NCI-H2171 (cell line): ENCODE measurements at regions not wholly inside any gene's neighbourhood (a gene's known extent, or its start where the extent isn't known, plus 50 kb on each side); places are given as distances from the start of the nearest gene placed in this dataset.

Source experiments
- DNase-seq: peaks from one replicate; lab custom pipeline; 2025; lab: John Stamatoyannopoulos, UW

DNA sequence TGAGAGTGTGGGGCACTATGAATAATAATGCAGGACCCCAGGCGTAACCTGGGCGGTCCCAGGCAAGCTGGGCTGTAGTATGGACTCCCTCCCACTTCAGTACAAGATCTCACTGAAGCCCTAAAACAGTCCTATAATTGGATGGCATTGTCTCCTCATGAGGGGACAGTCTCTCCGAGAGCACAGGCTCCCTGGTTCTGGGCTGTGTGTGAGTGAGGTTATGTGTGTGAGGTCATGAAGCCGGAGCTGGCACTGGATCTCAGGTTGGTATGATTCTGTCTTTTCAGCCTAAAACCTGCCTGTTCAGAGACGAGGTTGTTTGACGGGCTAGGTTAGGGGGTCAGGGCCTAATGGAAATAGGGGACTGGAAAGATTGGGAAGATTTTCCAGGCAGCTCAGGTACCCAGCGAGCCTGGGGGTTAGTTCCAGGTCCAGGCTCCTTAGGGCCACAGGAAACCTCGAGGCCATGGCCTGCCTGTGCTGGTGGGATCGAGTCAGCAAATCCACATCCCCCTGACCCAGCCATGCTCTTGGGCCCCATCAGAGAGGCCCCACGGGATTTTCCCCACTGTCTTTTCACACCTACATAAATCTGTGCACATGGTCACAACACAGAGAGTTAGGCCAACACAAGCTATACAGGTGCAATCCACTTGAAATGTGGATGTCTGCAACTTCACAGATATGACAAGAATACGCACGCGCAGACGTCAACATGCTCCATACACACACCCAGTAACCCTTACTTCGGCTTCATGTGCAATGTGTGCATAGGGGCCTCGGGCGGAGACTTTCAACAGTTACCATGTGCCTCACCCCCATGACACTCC is 94.8 kb downstream of the INHBB start:
- DNase-seq = no peak

GRCh38 chr2:120441351-120441700 is 95.4 kb downstream of the INHBB start:
- no peak for DNase-seq

- DNase-seq = peak; percentile 54
These were observed 96.0 kb downstream of the INHBB start for GRCh38 chr2:120441744-120442471.

DNA sequence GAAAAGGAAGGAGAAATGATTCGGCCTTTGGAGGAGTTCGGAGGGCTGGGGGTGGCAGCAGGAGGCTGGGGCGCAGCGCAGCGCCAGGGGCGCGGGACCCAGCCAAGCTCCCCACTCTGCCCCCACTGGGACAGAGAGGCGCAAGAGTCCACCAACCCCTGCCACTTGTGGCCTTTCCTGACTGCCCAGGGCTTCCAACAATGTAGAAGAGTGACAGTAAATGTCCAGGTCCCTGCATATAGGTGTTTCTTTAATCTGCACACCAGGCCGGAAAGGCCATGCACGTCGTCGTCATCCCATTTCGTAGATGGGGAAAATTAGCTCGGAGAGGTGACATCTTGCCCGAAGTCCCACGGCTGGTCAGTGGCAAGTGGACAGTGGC is 96.6 kb downstream of the INHBB start:
- no peak for DNase-seq

DNA sequence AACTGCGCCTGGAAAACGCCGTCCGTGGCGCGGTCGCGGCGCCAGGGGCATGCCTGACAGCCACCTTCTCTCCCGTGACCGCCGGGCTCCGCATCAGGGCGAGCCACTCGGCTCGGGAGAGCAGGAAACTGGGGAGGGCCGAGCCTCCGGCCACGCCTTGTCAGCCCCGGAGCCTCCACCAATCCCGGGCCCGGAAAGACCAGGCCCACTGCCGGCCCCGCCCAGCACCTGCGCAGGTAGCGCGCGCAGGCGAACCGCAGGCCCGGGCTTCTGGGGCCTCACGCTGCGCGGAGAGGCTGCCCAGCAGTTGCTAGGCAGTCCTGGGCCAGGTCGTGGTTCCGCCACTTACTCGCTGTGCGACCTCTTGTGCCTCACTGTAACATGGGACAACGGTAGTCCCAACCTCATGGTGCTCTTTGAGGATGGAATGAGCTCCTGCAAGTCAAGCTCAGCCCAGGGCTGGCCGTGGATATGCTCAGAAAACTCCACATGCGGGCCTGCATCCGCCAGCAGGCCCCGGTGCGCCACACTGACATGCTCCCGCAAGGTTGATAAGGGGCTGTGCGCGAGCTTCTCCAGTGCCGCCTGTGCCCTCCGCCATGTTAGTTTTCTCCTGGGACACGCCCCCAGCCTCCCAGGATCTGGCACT is 97.1 kb downstream of the INHBB start:
- no peak for DNase-seq

- no peak for DNase-seq
These were observed 98.0 kb downstream of the INHBB start for GRCh38 chr2:120443946-120444345.

GRCh38 chr2:120444691-120445240 is 98.8 kb downstream of the INHBB start:
- DNase-seq = no peak

DNA sequence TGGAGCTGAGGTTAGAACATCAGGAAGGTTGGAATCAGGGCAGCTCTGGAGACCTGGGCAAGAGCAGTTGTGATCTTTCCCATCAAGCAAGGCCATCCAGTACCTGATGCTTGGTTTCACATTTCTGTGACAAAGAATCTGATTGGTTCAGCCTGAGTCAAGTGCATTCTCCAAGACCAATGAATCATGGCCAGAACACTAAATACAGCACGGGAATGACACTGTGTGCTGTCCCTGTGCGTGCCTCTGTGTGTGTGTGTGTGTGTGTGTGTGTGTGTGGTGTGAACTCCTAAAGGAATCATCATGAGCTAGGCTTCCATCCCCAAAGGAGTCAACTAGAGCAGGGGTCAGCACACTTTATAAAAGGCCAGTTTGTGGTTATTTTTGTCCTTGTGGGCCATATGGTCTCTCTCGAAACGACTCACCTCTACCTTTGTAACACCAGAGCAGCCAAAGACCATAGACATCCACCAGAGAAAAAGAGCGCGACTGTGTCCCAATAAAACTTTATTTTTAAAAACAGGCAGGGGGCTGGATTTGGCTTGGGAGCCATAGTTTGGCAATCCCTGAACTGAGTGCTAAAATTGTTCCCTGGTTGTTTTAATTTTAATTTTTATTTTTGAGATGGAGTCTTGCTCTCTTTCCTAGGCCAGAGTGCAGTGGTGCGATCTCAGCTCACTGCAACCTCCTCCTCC is 99.7 kb downstream of the INHBB start:
- no peak for DNase-seq

- no peak for DNase-seq
These were observed 100.5 kb downstream of the INHBB start for GRCh38 chr2:120446236-120447126.

DNA sequence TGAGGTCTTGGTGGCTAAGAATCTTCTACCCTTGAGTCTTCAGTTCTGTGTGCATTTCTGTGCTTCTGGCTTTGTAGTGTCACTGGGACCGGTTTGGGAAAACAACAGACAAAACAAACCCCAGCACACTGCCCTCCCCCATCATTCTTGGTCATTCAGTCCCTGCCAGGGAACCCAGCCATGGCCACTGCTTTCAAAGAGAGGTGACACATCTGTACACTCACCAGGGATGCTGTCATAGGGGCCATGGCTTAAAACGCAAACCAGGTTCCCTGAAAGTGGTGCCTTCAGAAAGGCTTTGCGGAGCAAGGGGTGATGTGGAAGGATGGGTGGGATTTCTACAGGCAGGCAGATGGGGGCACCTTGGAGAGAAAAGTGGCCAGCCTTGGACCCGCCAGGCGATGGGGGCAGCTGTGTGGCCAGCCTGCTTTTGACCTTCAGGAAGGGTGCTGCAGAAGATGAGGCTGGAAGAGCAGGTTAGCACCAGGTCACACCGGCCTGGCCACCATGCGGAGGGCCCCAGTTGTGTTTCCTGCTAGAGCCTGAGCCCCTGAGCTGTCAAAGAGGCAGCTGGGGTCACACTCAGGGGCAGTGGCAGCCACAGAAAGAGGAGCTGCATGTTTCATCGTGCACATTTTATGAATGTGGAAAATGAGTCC is 101.3 kb downstream of the INHBB start:
- no peak for DNase-seq

DNA sequence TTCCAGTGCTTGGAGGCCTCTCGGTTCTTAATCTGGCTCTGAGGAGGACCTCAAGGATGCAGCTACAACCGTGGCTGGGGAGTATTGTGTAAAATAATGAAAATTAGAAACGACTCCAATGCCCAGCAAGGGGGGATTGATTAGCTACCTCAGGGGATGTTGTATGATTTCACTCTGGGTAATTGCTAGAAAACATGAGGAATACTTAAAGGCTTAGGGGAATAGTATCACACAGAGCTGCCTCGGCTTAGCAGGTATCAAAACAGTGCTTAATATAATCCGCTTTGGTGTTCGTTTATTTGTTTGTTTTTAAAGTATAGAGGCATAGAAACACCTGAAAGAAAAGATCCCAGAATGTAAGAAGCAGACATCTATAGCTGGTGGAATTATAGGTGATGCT is 102.5 kb downstream of the INHBB start:
- DNase-seq = no peak

DNA sequence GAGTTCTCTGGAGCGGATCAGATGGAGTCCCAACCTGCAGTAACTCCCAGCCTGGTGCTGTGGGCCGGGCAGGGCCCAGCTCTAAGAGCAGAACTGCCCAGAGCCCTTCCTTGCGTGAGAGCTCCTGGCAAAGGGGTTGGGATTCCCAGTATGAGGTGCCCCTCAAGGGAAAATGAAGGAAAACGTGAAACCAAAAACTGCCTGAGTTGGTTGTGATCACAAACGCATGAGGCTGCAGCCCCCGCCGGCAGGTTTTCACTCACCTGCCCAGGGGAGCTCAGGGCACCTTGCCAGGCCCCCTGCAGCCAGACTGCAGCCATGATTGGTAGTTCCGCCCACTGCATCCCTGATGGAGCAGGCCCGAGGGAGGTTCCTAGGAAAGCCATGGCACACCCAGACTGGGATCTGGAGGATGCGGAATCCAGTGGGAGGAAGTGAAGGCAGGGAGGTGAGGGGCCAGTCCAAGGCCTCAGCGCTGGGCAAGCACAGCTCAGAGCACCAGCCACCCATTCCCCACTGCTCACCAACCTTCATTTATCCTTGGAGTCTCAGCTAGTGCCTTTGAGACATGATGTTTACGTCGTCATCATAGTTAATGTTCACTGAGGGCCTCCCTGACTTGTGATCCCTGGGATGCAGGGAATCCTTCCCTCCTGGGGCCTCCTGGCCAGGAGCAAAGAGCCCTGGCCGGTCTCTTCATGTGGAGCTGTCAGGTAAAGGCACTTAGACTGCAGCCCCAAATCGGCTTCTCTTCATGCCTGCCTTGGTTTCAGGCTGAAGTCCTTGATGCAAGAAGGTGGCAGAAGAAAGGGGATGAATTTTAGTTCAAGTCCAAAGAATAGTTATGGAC is 103.2 kb downstream of the INHBB start:
- DNase-seq = peak; percentile 24

DNA sequence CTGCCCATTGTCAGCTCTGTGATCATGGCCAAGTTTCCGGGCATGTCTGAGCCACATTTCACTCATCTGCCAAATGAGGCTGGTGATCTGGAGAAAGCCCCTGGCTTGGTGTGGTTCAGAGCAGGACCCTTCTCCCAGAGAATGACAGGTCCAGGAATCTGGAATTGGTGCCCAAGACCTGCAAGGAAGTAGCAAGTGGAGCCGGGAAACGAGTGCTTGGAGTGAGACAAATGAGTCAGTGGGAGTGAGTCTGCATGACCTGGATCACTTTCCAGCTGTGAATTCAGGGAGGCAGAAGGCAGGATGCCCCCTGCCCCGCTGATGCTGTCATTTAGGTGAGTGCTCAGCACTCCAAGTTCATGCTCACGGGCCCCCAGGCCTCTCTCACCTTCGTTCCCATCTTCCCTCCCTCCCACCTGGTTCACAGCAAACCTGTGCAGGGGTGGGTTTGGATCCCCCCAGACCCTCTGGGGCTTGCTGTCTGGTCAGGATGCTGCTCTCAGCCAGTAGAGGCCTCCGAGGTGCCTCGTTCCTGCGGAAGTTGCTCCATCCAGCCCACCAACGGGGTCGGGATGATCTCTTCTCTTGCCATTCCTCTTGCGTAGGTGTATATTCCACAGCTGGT is 104.4 kb downstream of the INHBB start:
- DNase-seq = no peak

DNA sequence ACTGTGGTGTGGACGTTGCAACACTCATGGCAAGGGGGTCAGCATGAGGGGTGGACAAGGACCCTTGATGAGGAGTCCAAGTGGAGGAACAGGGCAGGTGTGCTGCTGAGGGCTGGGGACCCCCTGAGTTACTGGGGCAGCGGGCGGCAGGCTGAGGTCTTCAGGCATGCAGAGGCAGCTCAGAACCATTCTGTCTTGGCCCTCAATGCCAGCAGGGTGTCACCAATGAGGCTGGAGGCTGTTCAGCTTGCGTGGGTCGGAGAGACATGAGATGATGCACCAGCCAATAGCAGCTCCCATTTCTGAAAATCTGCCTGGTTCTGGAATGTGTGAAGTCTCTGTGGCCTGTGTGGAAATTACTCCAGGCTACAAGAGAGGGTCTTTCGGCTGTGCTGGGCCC is 105.4 kb downstream of the INHBB start:
- no peak for DNase-seq

DNA sequence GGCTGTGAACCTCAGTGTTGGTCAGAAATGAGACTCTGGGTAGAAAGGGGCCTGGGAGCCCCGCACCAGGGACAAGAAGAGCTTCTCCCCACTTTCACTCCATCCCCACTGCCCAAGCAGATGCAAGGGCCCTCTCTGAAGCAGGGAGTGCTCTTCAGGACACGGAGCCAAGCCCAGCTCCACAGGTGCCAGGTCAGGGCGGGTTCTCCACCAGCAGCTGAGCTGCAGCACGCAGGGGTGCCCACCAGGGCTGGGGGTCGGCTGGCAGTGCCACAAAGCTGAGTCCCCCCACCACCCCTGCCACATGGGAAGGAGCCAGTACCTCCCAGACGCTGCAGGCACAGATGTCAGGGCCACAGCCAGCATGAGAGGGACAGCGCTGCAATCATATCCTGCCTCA is 106.2 kb downstream of the INHBB start:
- no peak for DNase-seq

GRCh38 chr2:120452945-120453634 is 107.2 kb downstream of the INHBB start:
- no peak for DNase-seq

GRCh38 chr2:120453635-120453998 is 107.7 kb downstream of the INHBB start:
- DNase-seq = no peak

DNA sequence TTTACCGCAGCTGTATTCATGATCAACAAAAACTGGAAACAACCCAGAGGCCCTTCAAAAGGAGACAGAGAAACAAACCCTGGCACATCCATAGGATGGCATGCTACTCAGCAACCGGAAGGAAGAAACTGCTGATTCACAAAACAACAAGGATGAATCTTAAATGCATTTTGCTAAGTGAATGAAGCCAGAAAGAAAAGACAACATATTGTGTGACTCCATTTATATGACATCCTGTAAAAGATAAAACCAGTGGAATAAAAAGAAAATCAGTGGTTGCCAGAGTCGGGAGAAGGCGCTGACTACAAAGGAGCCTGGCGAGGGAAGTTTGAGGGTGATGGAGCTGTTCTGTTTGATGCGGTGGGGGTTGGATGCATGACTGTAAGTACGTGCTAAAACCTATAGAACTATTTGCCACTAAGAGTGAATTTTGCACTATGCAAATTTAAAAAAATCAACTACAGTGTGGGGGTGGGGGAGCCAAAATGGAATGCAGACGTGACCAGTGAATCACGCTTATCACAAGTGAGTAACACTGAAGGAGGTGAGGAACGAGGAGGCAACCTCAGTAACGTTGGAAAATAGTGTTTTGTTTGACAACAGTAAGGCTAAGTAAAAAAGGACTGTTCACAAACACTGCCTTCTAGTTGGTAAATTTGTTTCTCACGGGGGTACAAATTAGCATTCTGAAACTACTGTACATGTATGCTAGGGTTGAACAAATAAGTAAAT is 108.9 kb downstream of the INHBB start:
- DNase-seq = no peak
